Endothelial cell of umbilical vein (primary cell): ENCODE measurements at regions not wholly inside any gene's neighbourhood (a gene's known extent, or its start where the extent isn't known, plus 50 kb on each side); places are given as distances from the start of the nearest gene placed in this dataset.

ENCODE experiments used
- CTCF ChIP-seq, 2 donors: IDR thresholded peaks; 1 replicate in 1 of 2; 2 replicates in 1 of 2; pipeline ENCODE4 v1.5.1; 2011; ENCODE audit warnings: low read length in 2 of 2, mild to moderate bottlenecking in 2 of 2, moderate library complexity in 2 of 2, control low read depth in 1 of 2, inconsistent platforms in 1 of 2, low read depth in 1 of 2; ENCODE audit not compliant: insufficient read depth in 1 of 2; ENCODE audit errors: extremely low read depth in 1 of 2
- EZH2 ChIP-seq: IDR thresholded peaks from 2 replicates; pipeline ENCODE4 v1.6.1; 2012; ENCODE audit warnings: borderline replicate concordance, low read depth, mild to moderate bottlenecking, moderate library complexity, low read length, inconsistent platforms; ENCODE audit not compliant: severe bottlenecking
- JUN ChIP-seq: IDR thresholded peaks from 2 replicates; pipeline ENCODE4 v1.6.1; 2011; ENCODE audit warnings: borderline replicate concordance, low read depth; ENCODE audit not compliant: insufficient read length, insufficient read depth
- MYC ChIP-seq: IDR thresholded peaks from one replicate; pipeline ENCODE4 v1.6.1; 2011; ENCODE audit warnings: mild to moderate bottlenecking, low read depth, low read length
- POLR2A ChIP-seq: IDR thresholded peaks from 2 replicates; pipeline ENCODE4 v1.6.1; 2012; ENCODE audit warnings: low read depth, mild to moderate bottlenecking, control low read depth, low read length
- POLR2AphosphoS5 ChIP-seq: IDR thresholded peaks from 2 replicates; pipeline ENCODE4 v1.6.1; 2012; ENCODE audit warnings: low read depth, mild to moderate bottlenecking, control low read depth, low read length, moderate library complexity; ENCODE audit not compliant: insufficient read depth

- TF ChIP-seq CTCF (IDR thresholded peaks at IDR 0.05; ENCODE audit: extremely low read depth in 1 of 2, insufficient read depth in 1 of 2, low read depth in 1 of 2, low read length in 2 of 2) (no peak), JUN (no peak), POLR2AphosphoS5 (no peak), MYC (no peak), EZH2 (no peak), POLR2A (no peak)
Measured at GRCh38 chr12:30829876-30830275, 75.1 kb upstream of the CAPRIN2 start.
